ENCODE measurements at regions not wholly inside any gene's neighbourhood (a gene's known extent, or its start where the extent isn't known, plus 50 kb on each side); places are given as distances from the start of the nearest gene placed in this dataset.

DNA sequence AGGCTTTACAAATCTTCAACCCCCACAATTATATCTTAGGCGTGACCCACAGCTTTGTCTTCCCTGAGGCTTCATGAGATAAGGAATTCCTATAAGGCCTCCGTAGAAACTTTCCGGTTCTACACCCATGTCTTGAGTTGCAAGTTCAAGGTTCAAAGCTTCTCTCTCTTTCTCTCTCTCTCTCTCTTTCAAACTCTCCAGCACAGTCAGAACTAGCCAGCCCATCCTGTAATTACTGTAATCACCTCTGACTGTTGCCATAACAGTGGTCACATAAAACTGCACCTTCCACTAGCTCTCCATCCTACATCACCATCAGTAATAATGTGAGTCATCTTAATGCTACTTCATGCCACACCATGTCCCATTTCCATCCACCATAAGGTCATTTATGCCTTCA, 90.0 kb upstream of the NFASC start (continued):
- TF ChIP-seq, protein P1, sequence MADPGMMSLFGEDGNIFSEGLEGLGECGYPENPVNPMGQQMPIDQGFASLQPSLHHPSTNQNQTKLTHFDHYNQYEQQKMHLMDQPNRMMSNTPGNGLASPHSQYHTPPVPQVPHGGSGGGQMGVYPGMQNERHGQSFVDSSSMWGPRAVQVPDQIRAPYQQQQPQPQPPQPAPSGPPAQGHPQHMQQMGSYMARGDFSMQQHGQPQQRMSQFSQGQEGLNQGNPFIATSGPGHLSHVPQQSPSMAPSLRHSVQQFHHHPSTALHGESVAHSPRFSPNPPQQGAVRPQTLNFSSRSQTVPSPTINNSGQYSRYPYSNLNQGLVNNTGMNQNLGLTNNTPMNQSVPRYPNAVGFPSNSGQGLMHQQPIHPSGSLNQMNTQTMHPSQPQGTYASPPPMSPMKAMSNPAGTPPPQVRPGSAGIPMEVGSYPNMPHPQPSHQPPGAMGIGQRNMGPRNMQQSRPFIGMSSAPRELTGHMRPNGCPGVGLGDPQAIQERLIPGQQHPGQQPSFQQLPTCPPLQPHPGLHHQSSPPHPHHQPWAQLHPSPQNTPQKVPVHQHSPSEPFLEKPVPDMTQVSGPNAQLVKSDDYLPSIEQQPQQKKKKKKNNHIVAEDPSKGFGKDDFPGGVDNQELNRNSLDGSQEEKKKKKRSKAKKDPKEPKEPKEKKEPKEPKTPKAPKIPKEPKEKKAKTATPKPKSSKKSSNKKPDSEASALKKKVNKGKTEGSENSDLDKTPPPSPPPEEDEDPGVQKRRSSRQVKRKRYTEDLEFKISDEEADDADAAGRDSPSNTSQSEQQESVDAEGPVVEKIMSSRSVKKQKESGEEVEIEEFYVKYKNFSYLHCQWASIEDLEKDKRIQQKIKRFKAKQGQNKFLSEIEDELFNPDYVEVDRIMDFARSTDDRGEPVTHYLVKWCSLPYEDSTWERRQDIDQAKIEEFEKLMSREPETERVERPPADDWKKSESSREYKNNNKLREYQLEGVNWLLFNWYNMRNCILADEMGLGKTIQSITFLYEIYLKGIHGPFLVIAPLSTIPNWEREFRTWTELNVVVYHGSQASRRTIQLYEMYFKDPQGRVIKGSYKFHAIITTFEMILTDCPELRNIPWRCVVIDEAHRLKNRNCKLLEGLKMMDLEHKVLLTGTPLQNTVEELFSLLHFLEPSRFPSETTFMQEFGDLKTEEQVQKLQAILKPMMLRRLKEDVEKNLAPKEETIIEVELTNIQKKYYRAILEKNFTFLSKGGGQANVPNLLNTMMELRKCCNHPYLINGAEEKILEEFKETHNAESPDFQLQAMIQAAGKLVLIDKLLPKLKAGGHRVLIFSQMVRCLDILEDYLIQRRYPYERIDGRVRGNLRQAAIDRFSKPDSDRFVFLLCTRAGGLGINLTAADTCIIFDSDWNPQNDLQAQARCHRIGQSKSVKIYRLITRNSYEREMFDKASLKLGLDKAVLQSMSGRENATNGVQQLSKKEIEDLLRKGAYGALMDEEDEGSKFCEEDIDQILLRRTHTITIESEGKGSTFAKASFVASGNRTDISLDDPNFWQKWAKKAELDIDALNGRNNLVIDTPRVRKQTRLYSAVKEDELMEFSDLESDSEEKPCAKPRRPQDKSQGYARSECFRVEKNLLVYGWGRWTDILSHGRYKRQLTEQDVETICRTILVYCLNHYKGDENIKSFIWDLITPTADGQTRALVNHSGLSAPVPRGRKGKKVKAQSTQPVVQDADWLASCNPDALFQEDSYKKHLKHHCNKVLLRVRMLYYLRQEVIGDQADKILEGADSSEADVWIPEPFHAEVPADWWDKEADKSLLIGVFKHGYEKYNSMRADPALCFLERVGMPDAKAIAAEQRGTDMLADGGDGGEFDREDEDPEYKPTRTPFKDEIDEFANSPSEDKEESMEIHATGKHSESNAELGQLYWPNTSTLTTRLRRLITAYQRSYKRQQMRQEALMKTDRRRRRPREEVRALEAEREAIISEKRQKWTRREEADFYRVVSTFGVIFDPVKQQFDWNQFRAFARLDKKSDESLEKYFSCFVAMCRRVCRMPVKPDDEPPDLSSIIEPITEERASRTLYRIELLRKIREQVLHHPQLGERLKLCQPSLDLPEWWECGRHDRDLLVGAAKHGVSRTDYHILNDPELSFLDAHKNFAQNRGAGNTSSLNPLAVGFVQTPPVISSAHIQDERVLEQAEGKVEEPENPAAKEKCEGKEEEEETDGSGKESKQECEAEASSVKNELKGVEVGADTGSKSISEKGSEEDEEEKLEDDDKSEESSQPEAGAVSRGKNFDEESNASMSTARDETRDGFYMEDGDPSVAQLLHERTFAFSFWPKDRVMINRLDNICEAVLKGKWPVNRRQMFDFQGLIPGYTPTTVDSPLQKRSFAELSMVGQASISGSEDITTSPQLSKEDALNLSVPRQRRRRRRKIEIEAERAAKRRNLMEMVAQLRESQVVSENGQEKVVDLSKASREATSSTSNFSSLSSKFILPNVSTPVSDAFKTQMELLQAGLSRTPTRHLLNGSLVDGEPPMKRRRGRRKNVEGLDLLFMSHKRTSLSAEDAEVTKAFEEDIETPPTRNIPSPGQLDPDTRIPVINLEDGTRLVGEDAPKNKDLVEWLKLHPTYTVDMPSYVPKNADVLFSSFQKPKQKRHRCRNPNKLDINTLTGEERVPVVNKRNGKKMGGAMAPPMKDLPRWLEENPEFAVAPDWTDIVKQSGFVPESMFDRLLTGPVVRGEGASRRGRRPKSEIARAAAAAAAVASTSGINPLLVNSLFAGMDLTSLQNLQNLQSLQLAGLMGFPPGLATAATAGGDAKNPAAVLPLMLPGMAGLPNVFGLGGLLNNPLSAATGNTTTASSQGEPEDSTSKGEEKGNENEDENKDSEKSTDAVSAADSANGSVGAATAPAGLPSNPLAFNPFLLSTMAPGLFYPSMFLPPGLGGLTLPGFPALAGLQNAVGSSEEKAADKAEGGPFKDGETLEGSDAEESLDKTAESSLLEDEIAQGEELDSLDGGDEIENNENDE (IDR thresholded peaks at IDR 0.05; ENCODE audit: insufficient replicate concordance, low read length): no peak
- TF ChIP-seq PHF8 (conservative IDR thresholded peaks at IDR 0.05; ENCODE audit: low read depth, low read length): no peak
- TF ChIP-seq, protein P2, sequence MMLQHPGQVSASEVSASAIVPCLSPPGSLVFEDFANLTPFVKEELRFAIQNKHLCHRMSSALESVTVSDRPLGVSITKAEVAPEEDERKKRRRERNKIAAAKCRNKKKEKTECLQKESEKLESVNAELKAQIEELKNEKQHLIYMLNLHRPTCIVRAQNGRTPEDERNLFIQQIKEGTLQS (IDR thresholded peaks at IDR 0.05; ENCODE audit: insufficient read depth, low read depth, low read length): no peak
- TF ChIP-seq SP1 (IDR thresholded peaks at IDR 0.05; ENCODE audit: low read depth, low read length): no peak
- no peak for TF ChIP-seq SAP30 (IDR thresholded peaks at IDR 0.05; ENCODE audit: insufficient read depth, insufficient replicate concordance, low read length)
- no peak for TF ChIP-seq KDM5A (IDR thresholded peaks at IDR 0.05; ENCODE audit: low read length)
- TF ChIP-seq BCL11A (IDR thresholded peaks at IDR 0.05; ENCODE audit: low read depth in 2 of 2, low read length in 2 of 2): no peak
- no peak for TF ChIP-seq RFX5 (IDR thresholded peaks at IDR 0.05; ENCODE audit: borderline replicate concordance, low read depth, low read length)
- TF ChIP-seq CBX8 (IDR thresholded peaks at IDR 0.05; ENCODE audit: borderline replicate concordance, low read depth, low read length): no peak
- no peak for TF ChIP-seq CTBP2 (IDR thresholded peaks at IDR 0.05; ENCODE audit: borderline replicate concordance, insufficient read depth, insufficient read length, low read length)
- TF ChIP-seq MAFK (IDR thresholded peaks at IDR 0.05; ENCODE audit: low read depth, low read length): no peak
